ENCODE measurements at regions not wholly inside any gene's neighbourhood (a gene's known extent, or its start where the extent isn't known, plus 50 kb on each side); places are given as distances from the start of the nearest gene placed in this dataset.
"Not testable (repeated sequence)": the region's sequence is repeated elsewhere in the genome, so short reads cannot be mapped to it uniquely, and the experiment has no call there.

GRCh38 chr4:176618138-176618537 is 174.6 kb downstream of the VEGFC start:
- CTCF ChIA-PET = no interaction called here
- no TSS peak for BruUV-seq (replicated peaks)
- no peak overlapping the region for H2AFZ ChIP-seq

DNA sequence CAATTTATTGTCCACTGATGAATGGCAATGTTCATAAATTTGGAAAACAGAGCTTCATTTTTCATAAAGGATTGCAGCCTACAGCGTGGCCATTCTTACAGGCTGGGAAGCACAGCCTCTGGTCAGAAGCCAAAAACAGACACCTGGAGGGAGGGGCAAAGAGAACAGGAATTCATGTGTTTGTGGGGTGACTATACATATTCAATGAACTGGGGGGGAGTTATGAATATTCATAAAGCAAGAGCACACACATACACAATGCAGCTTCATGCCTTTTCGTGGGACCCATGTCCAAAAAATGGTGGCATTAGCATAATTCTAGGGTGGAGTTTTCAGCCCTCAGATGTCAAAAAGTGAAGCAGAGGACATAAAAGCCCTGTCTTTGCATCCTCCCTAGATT is 173.3 kb downstream of the VEGFC start:
- Histone ChIP-seq H2AFZ (no peak overlapping the region), H4K20me1 (ENCODE audit: insufficient read depth) (no peaks in the 10 kb centered on the region), H3K4me2 (no peak overlapping the region), H3F3A (ENCODE audit: insufficient read depth, low read depth) (no peaks in the 10 kb centered on the region), H3K27ac (no peak overlapping the region), H3K79me2 (ENCODE audit: low read depth) (no peaks in the 10 kb centered on the region), H3K9me2 (ENCODE audit: insufficient read depth) (no peaks in the 10 kb centered on the region), H3K4me1 (replicated peaks; ENCODE audit: insufficient read depth) (no peaks in the 10 kb centered on the region), H3K4me3 (no peak overlapping the region), H3K27me3 (ENCODE audit: insufficient read depth, low read depth) (no peaks in the 10 kb centered on the region), H3K36me3 (ENCODE audit: low read depth) (no peaks in the 10 kb centered on the region), H3K9me3 (ENCODE audit: insufficient read depth, low read depth) (no peaks in the 10 kb centered on the region)
- intact Hi-C loops (cut with micrococcal nuclease; ENCODE audit: unreplicated experiment) = no loop called here
- BruUV-seq (replicated peaks) = no TSS peak
- CTCF ChIA-PET = no interaction called here
- POLR2A ChIA-PET (ENCODE audit: unreplicated experiment) = no interaction called here
- DNase-seq = no peak
- TF ChIP-seq EZH2 (IDR thresholded peaks at IDR 0.05; ENCODE audit: low read depth) = no peak
- TF ChIP-seq, protein P1, sequence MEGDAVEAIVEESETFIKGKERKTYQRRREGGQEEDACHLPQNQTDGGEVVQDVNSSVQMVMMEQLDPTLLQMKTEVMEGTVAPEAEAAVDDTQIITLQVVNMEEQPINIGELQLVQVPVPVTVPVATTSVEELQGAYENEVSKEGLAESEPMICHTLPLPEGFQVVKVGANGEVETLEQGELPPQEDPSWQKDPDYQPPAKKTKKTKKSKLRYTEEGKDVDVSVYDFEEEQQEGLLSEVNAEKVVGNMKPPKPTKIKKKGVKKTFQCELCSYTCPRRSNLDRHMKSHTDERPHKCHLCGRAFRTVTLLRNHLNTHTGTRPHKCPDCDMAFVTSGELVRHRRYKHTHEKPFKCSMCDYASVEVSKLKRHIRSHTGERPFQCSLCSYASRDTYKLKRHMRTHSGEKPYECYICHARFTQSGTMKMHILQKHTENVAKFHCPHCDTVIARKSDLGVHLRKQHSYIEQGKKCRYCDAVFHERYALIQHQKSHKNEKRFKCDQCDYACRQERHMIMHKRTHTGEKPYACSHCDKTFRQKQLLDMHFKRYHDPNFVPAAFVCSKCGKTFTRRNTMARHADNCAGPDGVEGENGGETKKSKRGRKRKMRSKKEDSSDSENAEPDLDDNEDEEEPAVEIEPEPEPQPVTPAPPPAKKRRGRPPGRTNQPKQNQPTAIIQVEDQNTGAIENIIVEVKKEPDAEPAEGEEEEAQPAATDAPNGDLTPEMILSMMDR (conservative IDR thresholded peaks at IDR 0.05) = no peak

More at GRCh38 chr4:176618138-176618537, 174.6 kb downstream of the VEGFC start:
- Histone ChIP-seq H4K20me1 (ENCODE audit: insufficient read depth) (no peaks in the 10 kb centered on the region), H3F3A (ENCODE audit: insufficient read depth, low read depth) (no peaks in the 10 kb centered on the region), H3K9me3 (ENCODE audit: insufficient read depth, low read depth) (no peaks in the 10 kb centered on the region), H3K4me1 (replicated peaks; ENCODE audit: insufficient read depth) (no peaks in the 10 kb centered on the region), H3K27me3 (ENCODE audit: insufficient read depth, low read depth) (no peaks in the 10 kb centered on the region), H3K36me3 (ENCODE audit: low read depth) (no peaks in the 10 kb centered on the region), H3K27ac (no peak overlapping the region), H3K4me3 (no peak overlapping the region), H3K4me2 (no peak overlapping the region), H3K9me2 (ENCODE audit: insufficient read depth) (no peaks in the 10 kb centered on the region), H3K79me2 (ENCODE audit: low read depth) (no peaks in the 10 kb centered on the region)
- intact Hi-C loops (cut with micrococcal nuclease; ENCODE audit: unreplicated experiment) = no loop called here
- POLR2A ChIA-PET (ENCODE audit: unreplicated experiment) = no interaction called here
- TF ChIP-seq, protein P1 (conservative IDR thresholded peaks at IDR 0.05) = no peak
- no peak for TF ChIP-seq EZH2 (IDR thresholded peaks at IDR 0.05; ENCODE audit: low read depth)
- DNase-seq = no peak

GRCh38 chr4:176622251-176622948 is 170.3 kb downstream of the VEGFC start:
- H3K27me3 ChIP-seq (ENCODE audit: insufficient read depth, low read depth) = no peaks in the 10 kb centered on the region
- POLR2A ChIA-PET (ENCODE audit: unreplicated experiment) = no interaction called here
- H3K27ac ChIP-seq = no peak overlapping the region

GRCh38 chr4:176624983-176625610 is 167.6 kb downstream of the VEGFC start:
- H3K27me3 ChIP-seq (ENCODE audit: insufficient read depth, low read depth); H3K4me1 ChIP-seq (replicated peaks; ENCODE audit: insufficient read depth); BruUV-seq (replicated peaks); DNase-seq; H3K4me3 ChIP-seq; intact Hi-C loops (cut with micrococcal nuclease; ENCODE audit: unreplicated experiment); H3K36me3 ChIP-seq (ENCODE audit: low read depth); H4K20me1 ChIP-seq (ENCODE audit: insufficient read depth); H3K79me2 ChIP-seq (ENCODE audit: low read depth); H3K4me2 ChIP-seq; H2AFZ ChIP-seq; H3K9me2 ChIP-seq (ENCODE audit: insufficient read depth); H3K9me3 ChIP-seq (ENCODE audit: insufficient read depth, low read depth); H3K27ac ChIP-seq; POLR2A ChIA-PET (ENCODE audit: unreplicated experiment); H3F3A ChIP-seq (ENCODE audit: insufficient read depth, low read depth): not testable (repeated sequence)
- CTCF ChIA-PET = interaction anchor here (0.7 kb wide), 1 partner anchor 376 kb away, joined by 4 read pairs; no protein-coding TSS in a partner anchor

More at GRCh38 chr4:176622251-176622948, 170.3 kb downstream of the VEGFC start:
- H4K20me1 ChIP-seq (ENCODE audit: insufficient read depth) = no peaks in the 10 kb centered on the region
- H2AFZ ChIP-seq = no peak overlapping the region
- no peak overlapping the region for H3K4me3 ChIP-seq
- H3F3A ChIP-seq (ENCODE audit: insufficient read depth, low read depth) = no peaks in the 10 kb centered on the region
- intact Hi-C loops (cut with micrococcal nuclease; ENCODE audit: unreplicated experiment) = no loop called here
- no peaks in the 10 kb centered on the region for H3K36me3 ChIP-seq (ENCODE audit: low read depth)
- BruUV-seq (replicated peaks) = no TSS peak
- CTCF ChIA-PET = no interaction called here
- no peak overlapping the region for H3K4me2 ChIP-seq
- no peak for DNase-seq
- H3K9me2 ChIP-seq (ENCODE audit: insufficient read depth) = no peaks in the 10 kb centered on the region
- H3K9me3 ChIP-seq (ENCODE audit: insufficient read depth, low read depth) = no peaks in the 10 kb centered on the region
- no peaks in the 10 kb centered on the region for H3K4me1 ChIP-seq (replicated peaks; ENCODE audit: insufficient read depth)
- TF ChIP-seq, protein P1 (conservative IDR thresholded peaks at IDR 0.05) = no peak
- no peak for TF ChIP-seq EZH2 (IDR thresholded peaks at IDR 0.05; ENCODE audit: low read depth)
- H3K79me2 ChIP-seq (ENCODE audit: low read depth) = no peaks in the 10 kb centered on the region
